ENCODE measurements at regions not wholly inside any gene's neighbourhood (a gene's known extent, or its start where the extent isn't known, plus 50 kb on each side); places are given as distances from the start of the nearest gene placed in this dataset.
A peak's percentile ranks its signal among the peaks of the same experiment; 100 is the strongest.

DNA sequence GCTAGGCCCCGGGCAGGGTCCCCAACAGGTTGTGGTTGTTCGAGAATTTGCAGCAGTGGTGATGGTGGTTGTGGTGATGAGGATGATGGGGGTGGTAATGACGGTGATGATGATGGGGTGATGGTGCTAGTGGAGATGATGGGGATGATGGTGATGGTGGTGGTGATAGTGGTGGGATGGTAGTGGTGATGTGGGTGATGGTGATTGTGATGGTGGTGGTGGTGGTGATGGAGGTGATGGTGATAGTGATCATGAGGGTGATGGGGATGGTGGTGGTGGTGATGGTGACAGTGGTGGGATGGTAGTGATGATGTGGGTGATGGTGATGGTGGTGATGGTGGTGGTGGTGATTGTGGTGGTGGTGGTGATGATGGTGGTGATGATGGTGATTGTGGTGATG is 343.3 kb downstream of the SEC14L1 start:
- ChIA-PET POLR2A (no interaction called here), CTCF (ENCODE audit: low intra/inter-chr PET ratio, low total read pairs) (no interaction called here)
- Histone ChIP-seq H3K4me1 (ENCODE audit: insufficient read depth, low read length) (no peaks in the 10 kb centered on the region), H3K4me3 (replicated peaks in 1 of 3; ENCODE audit: insufficient read depth in 1 of 3, low read depth in 2 of 3, low read length in 3 of 3) (no peak overlapping the region), H3K79me2 (ENCODE audit: insufficient read depth, low read length) (peaks cover 45% of the 10 kb centered on the region), H3K36me3 (replicated peaks in 1 of 2; ENCODE audit: control insufficient read depth in 1 of 2, insufficient read depth in 2 of 2, low read length in 2 of 2) (peaks cover 66 to 91% of the 10 kb centered on the region in 2 experiments), H3K27ac (ENCODE audit: extremely low read length, insufficient read depth, low read length) (no peak overlapping the region), H4K20me1 (ENCODE audit: insufficient read depth, low read length) (peaks cover 77% of the 10 kb centered on the region), H3K9ac (ENCODE audit: insufficient read depth, low read depth, low read length) (no peak overlapping the region), H3K9me3 (ENCODE audit: low read length) (no peaks in the 10 kb centered on the region), H3K27me3 (ENCODE audit: control insufficient read depth in 1 of 2, insufficient read depth in 2 of 2, low read length in 2 of 2) (no peaks in the 10 kb centered on the region), H2AFZ (ENCODE audit: low read length) (no peak overlapping the region), H3K4me2 (ENCODE audit: low read depth, low read length) (no peak overlapping the region)
- ATAC-seq (no peak), FAIRE-seq (no peak), DNase-seq (ENCODE audit: low spot score) (no peak)
- no TSS peak for BruUV-seq (replicated peaks)
- 98% methylated on average over 3 of the region's 3 CpGs for WGBS (ENCODE audit: low lambda C conversion rate)
- in situ Hi-C loops (cut with HindIII; ENCODE audit: extremely low pct_ligation_motif_present, low pct_unique_long_range_greater_than_20kb) (no loop called here), intact Hi-C loops (cut with micrococcal nuclease; ENCODE audit: unreplicated experiment) (no loop called here)
- TF ChIP-seq ZNF75D (CRISPR knock-in tag; IDR thresholded peaks at IDR 0.05; ENCODE audit: borderline replicate concordance) (no peak), AKAP8 (CRISPR knock-in tag; IDR thresholded peaks at IDR 0.05) (peak; percentile 50; the same call in 1 of the 2 replicates), ZFX (CRISPR knock-in tag; IDR thresholded peaks at IDR 0.05; ENCODE audit: low read depth) (peak; percentile 22; the same call in 1 of the 2 replicates), ZNF550 (CRISPR knock-in tag; IDR thresholded peaks at IDR 0.05; ENCODE audit: borderline replicate concordance) (0 out of 2 replicates have a peak, but pooled peaks have one; percentile 19), ZNF552 (CRISPR knock-in tag; IDR thresholded peaks at IDR 0.05; ENCODE audit: borderline replicate concordance) (no peak), ZNF17 (CRISPR knock-in tag; IDR thresholded peaks at IDR 0.05) (no peak), ZNF7 (CRISPR knock-in tag; IDR thresholded peaks at IDR 0.05) (no peak), MATR3 (CRISPR knock-in tag; IDR thresholded peaks at IDR 0.05) (no peak), ATF7 (IDR thresholded peaks at IDR 0.05) (0 out of 2 replicates have a peak, but pooled peaks have one; percentile 8), ATF7 (CRISPR knock-in tag; IDR thresholded peaks at IDR 0.05) (no peak), NR3C1 (CRISPR knock-in tag; IDR thresholded peaks at IDR 0.05) (no peak), FOXC1 (CRISPR knock-in tag; IDR thresholded peaks at IDR 0.05; ENCODE audit: borderline replicate concordance) (no peak), DNMT1 (CRISPR knock-in tag; IDR thresholded peaks at IDR 0.05) (0 out of 2 replicates have a peak, but pooled peaks have one; percentile 3), ZFP82 (CRISPR knock-in tag; IDR thresholded peaks at IDR 0.05; ENCODE audit: borderline replicate concordance) (no peak), IKZF1 (IDR thresholded peaks at IDR 0.05) (peak; percentile 88; the same call in 1 of the 2 replicates), CREB1 (IDR thresholded peaks at IDR 0.05) (peak; percentile 77; the same call in 1 of the 2 replicates), CREB1 (CRISPR knock-in tag; IDR thresholded peaks at IDR 0.05) (no peak), FOXP1 (IDR thresholded peaks at IDR 0.05) (0 out of 2 replicates have a peak, but pooled peaks have one; percentile 4), FOXP1 (CRISPR knock-in tag; IDR thresholded peaks at IDR 0.05) (no peak)
- TF ChIP-seq, protein P1, sequence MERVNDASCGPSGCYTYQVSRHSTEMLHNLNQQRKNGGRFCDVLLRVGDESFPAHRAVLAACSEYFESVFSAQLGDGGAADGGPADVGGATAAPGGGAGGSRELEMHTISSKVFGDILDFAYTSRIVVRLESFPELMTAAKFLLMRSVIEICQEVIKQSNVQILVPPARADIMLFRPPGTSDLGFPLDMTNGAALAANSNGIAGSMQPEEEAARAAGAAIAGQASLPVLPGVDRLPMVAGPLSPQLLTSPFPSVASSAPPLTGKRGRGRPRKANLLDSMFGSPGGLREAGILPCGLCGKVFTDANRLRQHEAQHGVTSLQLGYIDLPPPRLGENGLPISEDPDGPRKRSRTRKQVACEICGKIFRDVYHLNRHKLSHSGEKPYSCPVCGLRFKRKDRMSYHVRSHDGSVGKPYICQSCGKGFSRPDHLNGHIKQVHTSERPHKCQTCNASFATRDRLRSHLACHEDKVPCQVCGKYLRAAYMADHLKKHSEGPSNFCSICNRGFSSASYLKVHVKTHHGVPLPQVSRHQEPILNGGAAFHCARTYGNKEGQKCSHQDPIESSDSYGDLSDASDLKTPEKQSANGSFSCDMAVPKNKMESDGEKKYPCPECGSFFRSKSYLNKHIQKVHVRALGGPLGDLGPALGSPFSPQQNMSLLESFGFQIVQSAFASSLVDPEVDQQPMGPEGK (CRISPR knock-in tag; IDR thresholded peaks at IDR 0.05) = no peak
- TF ChIP-seq, protein P2, sequence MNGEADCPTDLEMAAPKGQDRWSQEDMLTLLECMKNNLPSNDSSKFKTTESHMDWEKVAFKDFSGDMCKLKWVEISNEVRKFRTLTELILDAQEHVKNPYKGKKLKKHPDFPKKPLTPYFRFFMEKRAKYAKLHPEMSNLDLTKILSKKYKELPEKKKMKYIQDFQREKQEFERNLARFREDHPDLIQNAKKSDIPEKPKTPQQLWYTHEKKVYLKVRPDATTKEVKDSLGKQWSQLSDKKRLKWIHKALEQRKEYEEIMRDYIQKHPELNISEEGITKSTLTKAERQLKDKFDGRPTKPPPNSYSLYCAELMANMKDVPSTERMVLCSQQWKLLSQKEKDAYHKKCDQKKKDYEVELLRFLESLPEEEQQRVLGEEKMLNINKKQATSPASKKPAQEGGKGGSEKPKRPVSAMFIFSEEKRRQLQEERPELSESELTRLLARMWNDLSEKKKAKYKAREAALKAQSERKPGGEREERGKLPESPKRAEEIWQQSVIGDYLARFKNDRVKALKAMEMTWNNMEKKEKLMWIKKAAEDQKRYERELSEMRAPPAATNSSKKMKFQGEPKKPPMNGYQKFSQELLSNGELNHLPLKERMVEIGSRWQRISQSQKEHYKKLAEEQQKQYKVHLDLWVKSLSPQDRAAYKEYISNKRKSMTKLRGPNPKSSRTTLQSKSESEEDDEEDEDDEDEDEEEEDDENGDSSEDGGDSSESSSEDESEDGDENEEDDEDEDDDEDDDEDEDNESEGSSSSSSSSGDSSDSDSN (CRISPR knock-in tag; IDR thresholded peaks at IDR 0.05) = no peak
- TF ChIP-seq, protein P3, sequence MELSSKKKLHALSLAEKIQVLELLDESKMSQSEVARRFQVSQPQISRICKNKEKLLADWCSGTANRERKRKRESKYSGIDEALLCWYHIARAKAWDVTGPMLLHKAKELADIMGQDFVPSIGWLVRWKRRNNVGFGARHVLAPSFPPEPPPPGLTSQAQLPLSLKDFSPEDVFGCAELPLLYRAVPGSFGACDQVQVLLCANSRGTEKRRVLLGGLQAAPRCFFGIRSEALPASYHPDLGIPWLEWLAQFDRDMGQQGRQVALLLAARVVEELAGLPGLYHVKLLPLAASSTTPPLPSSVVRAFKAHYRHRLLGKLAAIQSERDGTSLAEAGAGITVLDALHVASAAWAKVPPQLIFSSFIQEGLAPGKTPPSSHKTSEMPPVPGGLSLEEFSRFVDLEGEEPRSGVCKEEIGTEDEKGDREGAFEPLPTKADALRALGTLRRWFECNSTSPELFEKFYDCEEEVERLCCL (CRISPR knock-in tag; IDR thresholded peaks at IDR 0.05; ENCODE audit: borderline replicate concordance) = no peak

All from HepG2 (cell line).